Thyroid gland (tissue), 4 donors: ENCODE measurements at regions not wholly inside any gene's neighbourhood (a gene's known extent, or its start where the extent isn't known, plus 50 kb on each side); places are given as distances from the start of the nearest gene placed in this dataset.

Experiments used
- CTCF ChIP-seq, 6 experiments: fragments of 200-600 bp in 3 of 6; fragments of 450-650 bp in 3 of 6; sonication (generic) in 3 of 6; IDR thresholded peaks; one replicate each; pipeline ENCODE4 v1.5.1; 2016 to 2019; ENCODE audit warnings: antibody characterized with exemption in 6 of 6, mild to moderate bottlenecking in 2 of 6, inconsistent platforms in 1 of 6, moderate library complexity in 1 of 6
- POLR2A ChIP-seq, 2 donors: fragments of 450-650 bp; IDR thresholded peaks; one replicate each; pipeline ENCODE4 v1.6.1; 2017; ENCODE audit warnings: antibody characterized with exemption in 2 of 2, mild to moderate bottlenecking in 2 of 2, moderate library complexity in 1 of 2

GRCh38 chr13:99702687-99703319 is 201.5 kb downstream of the TM9SF2 start:
- TF ChIP-seq POLR2A (IDR thresholded peaks at IDR 0.05) = no peak
- TF ChIP-seq CTCF (IDR thresholded peaks at IDR 0.05) = no peak
